ENCODE measurements at regions not wholly inside any gene's neighbourhood (a gene's known extent, or its start where the extent isn't known, plus 50 kb on each side); places are given as distances from the start of the nearest gene placed in this dataset.

DNA sequence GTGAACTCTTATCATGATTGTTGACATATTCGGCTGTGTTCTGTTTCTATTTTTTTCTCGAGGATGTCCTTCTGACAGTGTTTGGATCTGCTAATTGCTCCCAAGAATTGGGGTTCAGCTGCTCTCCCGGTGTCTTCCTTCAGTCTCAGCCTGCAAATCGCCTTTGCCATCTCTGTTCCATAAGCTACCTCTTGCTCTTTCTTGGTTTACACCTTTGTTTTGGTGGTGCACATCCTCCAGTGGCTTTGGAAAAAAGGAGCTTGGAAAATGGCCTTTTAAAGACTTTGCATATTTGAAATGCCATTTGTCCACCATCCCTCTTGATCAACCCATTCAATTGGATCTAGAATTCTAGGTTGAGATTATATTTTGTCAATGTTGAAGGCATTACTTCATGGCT, 137.2 kb downstream of the URI1 start:
- no peak for TF ChIP-seq POLR2AphosphoS5 (IDR thresholded peaks at IDR 0.05)
- TF ChIP-seq, protein P1, sequence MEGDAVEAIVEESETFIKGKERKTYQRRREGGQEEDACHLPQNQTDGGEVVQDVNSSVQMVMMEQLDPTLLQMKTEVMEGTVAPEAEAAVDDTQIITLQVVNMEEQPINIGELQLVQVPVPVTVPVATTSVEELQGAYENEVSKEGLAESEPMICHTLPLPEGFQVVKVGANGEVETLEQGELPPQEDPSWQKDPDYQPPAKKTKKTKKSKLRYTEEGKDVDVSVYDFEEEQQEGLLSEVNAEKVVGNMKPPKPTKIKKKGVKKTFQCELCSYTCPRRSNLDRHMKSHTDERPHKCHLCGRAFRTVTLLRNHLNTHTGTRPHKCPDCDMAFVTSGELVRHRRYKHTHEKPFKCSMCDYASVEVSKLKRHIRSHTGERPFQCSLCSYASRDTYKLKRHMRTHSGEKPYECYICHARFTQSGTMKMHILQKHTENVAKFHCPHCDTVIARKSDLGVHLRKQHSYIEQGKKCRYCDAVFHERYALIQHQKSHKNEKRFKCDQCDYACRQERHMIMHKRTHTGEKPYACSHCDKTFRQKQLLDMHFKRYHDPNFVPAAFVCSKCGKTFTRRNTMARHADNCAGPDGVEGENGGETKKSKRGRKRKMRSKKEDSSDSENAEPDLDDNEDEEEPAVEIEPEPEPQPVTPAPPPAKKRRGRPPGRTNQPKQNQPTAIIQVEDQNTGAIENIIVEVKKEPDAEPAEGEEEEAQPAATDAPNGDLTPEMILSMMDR (IDR thresholded peaks at IDR 0.05), result no peak
